Neural cell (in vitro differentiated cells): ENCODE measurements at regions not wholly inside any gene's neighbourhood (a gene's known extent, or its start where the extent isn't known, plus 50 kb on each side); places are given as distances from the start of the nearest gene placed in this dataset.

Experiments
- H2AFZ ChIP-seq: fragments of 200-600, 300-800 bp; sonication (generic), shearing (Covaris generic); 2 replicates; pipeline ENCODE4 v1.6.0; 2014; ENCODE audit warnings: low read depth, mild to moderate bottlenecking, antibody characterized with exemption, low read length, moderate library complexity
- H3F3A ChIP-seq: fragments of 200-600 bp; shearing (Covaris generic); 2 replicates; pipeline ENCODE4 v1.6.1; 2016; ENCODE audit warnings: mild to moderate bottlenecking, moderate library complexity, mixed read lengths, antibody characterized with exemption, low read length; ENCODE audit not compliant: insufficient read depth, poor library complexity, severe bottlenecking
- H3K27ac ChIP-seq: fragments of 200-600, 300-800 bp; sonication (generic), shearing (Covaris generic); 2 replicates; pipeline ENCODE4 v1.5.1; 2014; ENCODE audit warnings: mild to moderate bottlenecking, low read length, moderate library complexity
- H3K27me3 ChIP-seq: fragments of 300-800, 200-600 bp; sonication (generic), shearing (Covaris generic); 2 replicates; pipeline ENCODE4 v1.6.0; 2014; ENCODE audit warnings: mild to moderate bottlenecking, low read depth, low read length, moderate library complexity; ENCODE audit not compliant: insufficient read depth
- H3K36me3 ChIP-seq: fragments of 300-800, 200-600 bp; sonication (generic), shearing (Covaris generic); 2 replicates; pipeline ENCODE4 v1.5.1; 2014; ENCODE audit warnings: mild to moderate bottlenecking, antibody characterized with exemption, low read length, moderate library complexity; ENCODE audit not compliant: insufficient read depth
- H3K4me2 ChIP-seq: fragments of 300-800, 200-600 bp; sonication (generic), shearing (Covaris generic); 2 replicates; pipeline ENCODE4 v1.6.0; 2014; ENCODE audit warnings: mild to moderate bottlenecking, low read length
- H3K4me3 ChIP-seq: fragments of 300-800, 200-600 bp; sonication (generic), shearing (Covaris generic); 2 replicates; pipeline ENCODE4 v1.5.1; 2014; ENCODE audit warnings: mild to moderate bottlenecking, low read length, moderate library complexity
- H3K79me2 ChIP-seq: fragments of 200-600 bp; shearing (Covaris generic); replicated peaks from 2 replicates; pipeline ENCODE4 v1.6.0; 2014; ENCODE audit warnings: mild to moderate bottlenecking, low read length, moderate library complexity; ENCODE audit not compliant: insufficient read depth
- H3K9ac ChIP-seq: fragments of 300-800, 200-600 bp; sonication (generic), shearing (Covaris generic); 2 replicates; pipeline ENCODE4 v1.6.1; 2016; ENCODE audit warnings: mild to moderate bottlenecking, low read length, mixed read lengths
- H3K9me2 ChIP-seq: fragments of 200-600 bp; shearing (Covaris generic); 2 replicates; pipeline ENCODE4 v1.6.1; 2016; ENCODE audit warnings: mild to moderate bottlenecking, low read length, mixed read lengths; ENCODE audit not compliant: insufficient read depth
- H3K9me3 ChIP-seq: fragments of 200-600, 300-800 bp; sonication (generic), shearing (Covaris generic); 2 replicates; pipeline ENCODE4 v1.6.1; 2016; ENCODE audit warnings: mild to moderate bottlenecking, mixed run types, low read length, moderate library complexity, mixed read lengths
- H4K20me1 ChIP-seq: fragments of 200-600 bp; shearing (Covaris generic); 2 replicates; pipeline ENCODE4 v1.6.1; 2016; ENCODE audit warnings: mild to moderate bottlenecking, mixed run types; ENCODE audit not compliant: insufficient read depth
- EP300 ChIP-seq: fragments of 450-650 bp; conservative IDR thresholded peaks from 2 replicates; pipeline ENCODE4 v1.6.1; 2014; ENCODE audit warnings: antibody characterized with exemption, mild to moderate bottlenecking, moderate library complexity; ENCODE audit not compliant: poor library complexity, severe bottlenecking
- EZH2 ChIP-seq: fragments of 200-600, 300-800 bp; shearing (Covaris generic), sonication (generic); IDR thresholded peaks from 2 replicates; pipeline ENCODE4 v1.6.1; 2014; ENCODE audit warnings: antibody characterized with exemption, low read length, borderline replicate concordance, mild to moderate bottlenecking; ENCODE audit not compliant: insufficient read depth, poor library complexity, severe bottlenecking
- MXI1 ChIP-seq: fragments of 450-650 bp; conservative IDR thresholded peaks from 2 replicates; pipeline ENCODE4 v1.6.1; 2014; ENCODE audit warnings: antibody characterized with exemption, mild to moderate bottlenecking; ENCODE audit not compliant: poor library complexity, severe bottlenecking
- POLR2AphosphoS5 ChIP-seq: IDR thresholded peaks from 2 replicates; pipeline ENCODE4 v1.6.1; 2012
- RAD21 ChIP-seq: fragments of 450-650 bp; conservative IDR thresholded peaks from 2 replicates; pipeline ENCODE4 v1.6.1; 2014; ENCODE audit warnings: antibody characterized with exemption, mild to moderate bottlenecking, moderate library complexity
- REST ChIP-seq: IDR thresholded peaks from 2 replicates; pipeline ENCODE4 v1.6.1; 2012; ENCODE audit warnings: borderline replicate concordance
- SMC3 ChIP-seq: fragments of 450-650 bp; conservative IDR thresholded peaks from 2 replicates; pipeline ENCODE4 v1.6.1; 2014; ENCODE audit warnings: antibody characterized with exemption, mild to moderate bottlenecking, moderate library complexity; ENCODE audit not compliant: poor library complexity
- TAF1 ChIP-seq: IDR thresholded peaks from 2 replicates; pipeline ENCODE4 v1.6.1; 2012; ENCODE audit warnings: low read depth
- TF ChIP-seq, protein P1 (sequence below): fragments of 450-650 bp; IDR thresholded peaks from 2 replicates; pipeline ENCODE4 v1.5.1; 2014; ENCODE audit warnings: antibody characterized with exemption, mild to moderate bottlenecking, moderate library complexity; ENCODE audit not compliant: poor library complexity, severe bottlenecking

DNA sequence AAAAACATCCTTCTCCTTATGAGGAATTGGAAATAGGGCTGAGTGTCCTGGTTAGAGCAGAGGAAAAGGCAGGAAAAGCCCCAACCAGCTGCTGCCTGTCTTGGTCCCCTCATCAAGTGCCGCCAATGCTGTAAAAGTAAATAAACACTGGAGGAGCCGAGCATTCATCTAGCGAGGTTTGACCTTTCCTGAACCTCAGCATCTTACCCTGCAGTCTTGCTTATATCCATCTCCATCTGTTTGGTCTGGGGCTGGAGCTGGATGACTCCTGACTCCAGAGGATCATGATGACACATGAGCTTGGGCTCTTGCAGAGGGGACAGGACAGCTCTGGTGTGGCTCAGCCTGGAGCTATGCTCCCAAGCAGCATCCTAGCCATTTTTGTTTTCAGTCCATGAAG lies 501.1 kb downstream of the TNS3 start:
- Histone ChIP-seq H4K20me1 (no peaks in the 10 kb centered on the region), H3K36me3 (no peaks in the 10 kb centered on the region), H3K4me2 (no peak overlapping the region), H2AFZ (no peak overlapping the region), H3K9me3 (no peaks in the 10 kb centered on the region), H3K9ac (no peak overlapping the region), H3K4me3 (no peak overlapping the region), H3K79me2 (no peaks in the 10 kb centered on the region), H3K27ac (no peak overlapping the region), H3K9me2 (no peaks in the 10 kb centered on the region), H3K27me3 (no peaks in the 10 kb centered on the region), H3F3A (no peaks in the 10 kb centered on the region)
- TF ChIP-seq EP300 (no peak), EZH2 (no peak), TAF1 (no peak), REST (no peak), POLR2AphosphoS5 (no peak)

- H3K27ac ChIP-seq: no peak overlapping the region
- no peaks in the 10 kb centered on the region for H3K9me2 ChIP-seq
- H4K20me1 ChIP-seq: no peaks in the 10 kb centered on the region
- H3K4me3 ChIP-seq: no peak overlapping the region
- no peaks in the 10 kb centered on the region for H3K9me3 ChIP-seq
- TF ChIP-seq, protein P1, sequence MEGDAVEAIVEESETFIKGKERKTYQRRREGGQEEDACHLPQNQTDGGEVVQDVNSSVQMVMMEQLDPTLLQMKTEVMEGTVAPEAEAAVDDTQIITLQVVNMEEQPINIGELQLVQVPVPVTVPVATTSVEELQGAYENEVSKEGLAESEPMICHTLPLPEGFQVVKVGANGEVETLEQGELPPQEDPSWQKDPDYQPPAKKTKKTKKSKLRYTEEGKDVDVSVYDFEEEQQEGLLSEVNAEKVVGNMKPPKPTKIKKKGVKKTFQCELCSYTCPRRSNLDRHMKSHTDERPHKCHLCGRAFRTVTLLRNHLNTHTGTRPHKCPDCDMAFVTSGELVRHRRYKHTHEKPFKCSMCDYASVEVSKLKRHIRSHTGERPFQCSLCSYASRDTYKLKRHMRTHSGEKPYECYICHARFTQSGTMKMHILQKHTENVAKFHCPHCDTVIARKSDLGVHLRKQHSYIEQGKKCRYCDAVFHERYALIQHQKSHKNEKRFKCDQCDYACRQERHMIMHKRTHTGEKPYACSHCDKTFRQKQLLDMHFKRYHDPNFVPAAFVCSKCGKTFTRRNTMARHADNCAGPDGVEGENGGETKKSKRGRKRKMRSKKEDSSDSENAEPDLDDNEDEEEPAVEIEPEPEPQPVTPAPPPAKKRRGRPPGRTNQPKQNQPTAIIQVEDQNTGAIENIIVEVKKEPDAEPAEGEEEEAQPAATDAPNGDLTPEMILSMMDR: no peak
- TF ChIP-seq EZH2 (no peak), TAF1 (no peak), POLR2AphosphoS5 (no peak), MXI1 (no peak), EP300 (no peak), SMC3 (no peak), RAD21 (no peak), REST (no peak)
- no peaks in the 10 kb centered on the region for H3F3A ChIP-seq
- no peak overlapping the region for H3K9ac ChIP-seq
- H3K4me2 ChIP-seq: no peak overlapping the region
- H2AFZ ChIP-seq: no peak overlapping the region
- no peaks in the 10 kb centered on the region for H3K36me3 ChIP-seq
- H3K79me2 ChIP-seq: no peaks in the 10 kb centered on the region
- no peaks in the 10 kb centered on the region for H3K27me3 ChIP-seq
Measured at GRCh38 chr7:47078241-47078640, 503.7 kb downstream of the TNS3 start.
